ENCODE measurements at regions not wholly inside any gene's neighbourhood (a gene's known extent, or its start where the extent isn't known, plus 50 kb on each side); places are given as distances from the start of the nearest gene placed in this dataset.

- TF ChIP-seq EP300 (IDR thresholded peaks at IDR 0.05) (no peak), CTCF (IDR thresholded peaks at IDR 0.05) (no peak), POLR2A (IDR thresholded peaks at IDR 0.05) (no peak)
Observed at GRCh38 chr14:25620515-25620914, 570.6 kb upstream of the STXBP6 start.

Data from tibial nerve (tissue), 4 donors.